ENCODE measurements at regions not wholly inside any gene's neighbourhood (a gene's known extent, or its start where the extent isn't known, plus 50 kb on each side); places are given as distances from the start of the nearest gene placed in this dataset.

GRCh38 chr5:91976451-91976850 lies 593.3 kb upstream of the ARRDC3 start:
- no peak for DNase-seq (ENCODE audit: extremely low read depth, low read depth)
- TF ChIP-seq CTCF (IDR thresholded peaks at IDR 0.05; ENCODE audit: low read depth, low read length) = no peak

GRCh38 chr5:91963166-91963565 lies 580.0 kb upstream of the ARRDC3 start:
- TF ChIP-seq CTCF (IDR thresholded peaks at IDR 0.05; ENCODE audit: low read depth, low read length) = no peak
- DNase-seq (ENCODE audit: extremely low read depth, low read depth) = no peak

GRCh38 chr5:91957666-91958065 lies 574.5 kb upstream of the ARRDC3 start:
- no peak for DNase-seq (ENCODE audit: extremely low read depth, low read depth)
- no peak for TF ChIP-seq CTCF (IDR thresholded peaks at IDR 0.05; ENCODE audit: low read depth, low read length)

GRCh38 chr5:91956738-91957137 lies 573.6 kb upstream of the ARRDC3 start:
- DNase-seq (ENCODE audit: extremely low read depth, low read depth) = no peak
- TF ChIP-seq CTCF (IDR thresholded peaks at IDR 0.05; ENCODE audit: low read depth, low read length) = no peak

- no peak for DNase-seq (ENCODE audit: extremely low read depth, low read depth)
- TF ChIP-seq CTCF (IDR thresholded peaks at IDR 0.05; ENCODE audit: low read depth, low read length) = no peak
These were observed 572.5 kb upstream of the ARRDC3 start for GRCh38 chr5:91955610-91956009.

- DNase-seq (ENCODE audit: extremely low read depth, low read depth) = no peak
- no peak for TF ChIP-seq CTCF (IDR thresholded peaks at IDR 0.05; ENCODE audit: low read depth, low read length)
These were observed 571.0 kb upstream of the ARRDC3 start for GRCh38 chr5:91954136-91954535.

- no peak for TF ChIP-seq CTCF (IDR thresholded peaks at IDR 0.05; ENCODE audit: low read depth, low read length)
- DNase-seq (ENCODE audit: extremely low read depth, low read depth) = no peak
These were observed 567.2 kb upstream of the ARRDC3 start for GRCh38 chr5:91950328-91950727.
